ENCODE measurements at regions not wholly inside any gene's neighbourhood (a gene's known extent, or its start where the extent isn't known, plus 50 kb on each side); places are given as distances from the start of the nearest gene placed in this dataset.
A peak's percentile ranks its signal among the peaks of the same experiment; 100 is the strongest.

DNA sequence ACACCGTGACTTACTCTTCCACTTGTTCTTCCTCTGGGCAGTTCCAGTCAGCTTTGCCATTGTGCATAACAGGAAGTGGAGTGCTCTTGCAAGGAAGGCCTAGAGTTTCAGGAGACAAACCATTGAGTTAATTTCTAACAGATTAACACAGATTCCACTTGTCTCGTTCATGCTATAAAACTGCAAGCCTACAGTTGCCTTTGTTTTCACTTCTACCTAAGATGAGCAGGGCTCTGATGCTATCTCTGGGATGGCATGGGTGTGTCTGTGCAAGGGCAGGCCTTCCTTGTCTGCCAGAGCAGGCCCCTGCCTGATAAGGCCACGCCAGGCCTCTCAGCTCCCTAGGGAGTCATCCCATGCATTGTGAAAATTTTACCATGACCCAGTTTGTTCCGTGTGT lies 67.7 kb upstream of the PGRMC2 start:
- Mint-ChIP-seq H3K4me1 (peaks cover 24% of the 10 kb centered on the region), H3K36me3 (peaks cover 2% of the 10 kb centered on the region), H3K27me3 (ENCODE audit: low read depth) (no peaks in the 10 kb centered on the region), H3K27ac (peak overlapping the region; percentile 51), H3K9me3 (peaks cover 6% of the 10 kb centered on the region), H3K4me3 (no peak overlapping the region)
- TF ChIP-seq, protein P1, sequence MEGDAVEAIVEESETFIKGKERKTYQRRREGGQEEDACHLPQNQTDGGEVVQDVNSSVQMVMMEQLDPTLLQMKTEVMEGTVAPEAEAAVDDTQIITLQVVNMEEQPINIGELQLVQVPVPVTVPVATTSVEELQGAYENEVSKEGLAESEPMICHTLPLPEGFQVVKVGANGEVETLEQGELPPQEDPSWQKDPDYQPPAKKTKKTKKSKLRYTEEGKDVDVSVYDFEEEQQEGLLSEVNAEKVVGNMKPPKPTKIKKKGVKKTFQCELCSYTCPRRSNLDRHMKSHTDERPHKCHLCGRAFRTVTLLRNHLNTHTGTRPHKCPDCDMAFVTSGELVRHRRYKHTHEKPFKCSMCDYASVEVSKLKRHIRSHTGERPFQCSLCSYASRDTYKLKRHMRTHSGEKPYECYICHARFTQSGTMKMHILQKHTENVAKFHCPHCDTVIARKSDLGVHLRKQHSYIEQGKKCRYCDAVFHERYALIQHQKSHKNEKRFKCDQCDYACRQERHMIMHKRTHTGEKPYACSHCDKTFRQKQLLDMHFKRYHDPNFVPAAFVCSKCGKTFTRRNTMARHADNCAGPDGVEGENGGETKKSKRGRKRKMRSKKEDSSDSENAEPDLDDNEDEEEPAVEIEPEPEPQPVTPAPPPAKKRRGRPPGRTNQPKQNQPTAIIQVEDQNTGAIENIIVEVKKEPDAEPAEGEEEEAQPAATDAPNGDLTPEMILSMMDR (IDR thresholded peaks at IDR 0.05; ENCODE audit: unreplicated experiment), result no peak
- no peak for DNase-seq (ENCODE audit: low spot score in 2 of 2, unreplicated experiment in 2 of 2)

DNA sequence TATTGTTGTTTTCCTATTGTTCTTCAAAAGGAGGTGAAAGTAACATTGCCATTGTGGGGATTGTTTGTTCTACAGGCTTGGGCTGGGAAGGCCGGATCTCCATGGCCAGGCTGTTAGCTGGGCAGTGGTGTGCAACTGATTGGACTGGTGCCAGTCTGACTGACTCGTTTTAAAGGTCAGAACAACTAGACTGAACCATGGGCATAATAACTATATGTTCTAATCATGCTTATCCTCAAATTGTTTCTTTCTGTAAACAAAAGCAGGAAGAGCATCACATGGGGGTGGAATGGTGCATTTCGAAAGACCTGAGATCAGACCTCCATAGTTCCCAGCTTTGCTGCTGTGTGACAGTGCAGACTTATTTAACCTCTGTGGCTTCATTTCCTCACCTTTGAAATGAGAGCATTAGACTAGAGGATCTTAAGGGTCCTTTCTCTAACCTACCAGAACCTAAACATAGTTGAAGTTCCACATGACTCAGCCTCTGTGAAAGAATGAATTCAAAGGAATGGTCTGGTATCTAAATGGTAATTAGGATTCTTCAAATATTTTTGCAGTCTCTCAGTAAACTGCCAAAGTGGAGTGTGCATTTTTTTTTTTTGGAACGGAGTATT lies 66.7 kb upstream of the PGRMC2 start:
- peak overlapping the region; percentile 51 for H3K27ac Mint-ChIP-seq
- H3K27me3 Mint-ChIP-seq (ENCODE audit: low read depth), result no peaks in the 10 kb centered on the region
- DNase-seq (ENCODE audit: low spot score in 2 of 2, unreplicated experiment in 2 of 2), result no peak
- no peak overlapping the region for H3K4me3 Mint-ChIP-seq
- H3K36me3 Mint-ChIP-seq, result peaks cover 2% of the 10 kb centered on the region
- TF ChIP-seq, protein P1 (IDR thresholded peaks at IDR 0.05; ENCODE audit: unreplicated experiment), result no peak
- H3K4me1 Mint-ChIP-seq, result peaks cover 30% of the 10 kb centered on the region
- H3K9me3 Mint-ChIP-seq, result peaks cover 6% of the 10 kb centered on the region

DNA sequence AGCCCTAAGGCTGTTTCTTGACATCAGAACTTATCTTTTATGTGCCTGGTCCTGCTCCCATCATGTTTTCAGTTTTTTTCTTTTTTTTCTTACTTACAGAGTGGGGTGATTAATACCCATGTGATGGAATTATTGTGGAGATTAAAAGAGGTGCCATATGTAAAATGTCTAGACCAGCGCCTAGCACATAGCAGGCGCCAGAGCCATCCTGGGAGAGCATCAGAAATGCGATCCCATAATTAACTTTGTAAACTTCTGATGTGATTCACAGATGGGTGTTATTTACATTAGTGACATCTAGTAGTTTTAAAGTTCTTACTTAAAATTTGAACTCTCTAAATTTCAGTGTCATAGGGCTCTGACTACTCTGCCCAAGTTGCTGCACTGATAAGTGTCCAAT lies 66.2 kb upstream of the PGRMC2 start:
- peak overlapping the region; percentile 51 for H3K27ac Mint-ChIP-seq
- peaks cover 2% of the 10 kb centered on the region for H3K36me3 Mint-ChIP-seq
- no peak for DNase-seq (ENCODE audit: low spot score in 2 of 2, unreplicated experiment in 2 of 2)
- no peak overlapping the region for H3K4me3 Mint-ChIP-seq
- peaks cover 6% of the 10 kb centered on the region for H3K9me3 Mint-ChIP-seq
- no peaks in the 10 kb centered on the region for H3K27me3 Mint-ChIP-seq (ENCODE audit: low read depth)
- TF ChIP-seq, protein P1 (IDR thresholded peaks at IDR 0.05; ENCODE audit: unreplicated experiment), result no peak
- H3K4me1 Mint-ChIP-seq, result peaks cover 29% of the 10 kb centered on the region

DNA sequence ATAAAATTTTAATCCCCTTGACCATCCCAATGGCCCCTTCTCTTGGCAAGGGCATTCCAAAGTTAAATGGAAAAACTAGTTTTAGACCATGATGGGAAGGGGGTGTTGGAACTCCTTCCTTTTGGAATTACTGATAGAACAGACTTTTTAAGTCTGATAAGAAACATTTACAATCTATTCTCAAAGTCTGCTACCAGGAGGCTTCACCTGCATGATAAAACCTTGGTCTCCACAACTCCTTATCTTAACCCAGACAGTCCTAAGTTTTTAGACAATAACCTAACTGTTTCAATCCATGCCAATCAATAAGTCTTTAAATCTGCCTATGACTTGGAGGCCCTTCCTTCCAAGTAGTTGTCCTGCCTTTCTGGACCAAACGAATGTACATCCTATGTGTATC lies 63.9 kb upstream of the PGRMC2 start:
- H3K4me3 Mint-ChIP-seq, result no peak overlapping the region

DNA sequence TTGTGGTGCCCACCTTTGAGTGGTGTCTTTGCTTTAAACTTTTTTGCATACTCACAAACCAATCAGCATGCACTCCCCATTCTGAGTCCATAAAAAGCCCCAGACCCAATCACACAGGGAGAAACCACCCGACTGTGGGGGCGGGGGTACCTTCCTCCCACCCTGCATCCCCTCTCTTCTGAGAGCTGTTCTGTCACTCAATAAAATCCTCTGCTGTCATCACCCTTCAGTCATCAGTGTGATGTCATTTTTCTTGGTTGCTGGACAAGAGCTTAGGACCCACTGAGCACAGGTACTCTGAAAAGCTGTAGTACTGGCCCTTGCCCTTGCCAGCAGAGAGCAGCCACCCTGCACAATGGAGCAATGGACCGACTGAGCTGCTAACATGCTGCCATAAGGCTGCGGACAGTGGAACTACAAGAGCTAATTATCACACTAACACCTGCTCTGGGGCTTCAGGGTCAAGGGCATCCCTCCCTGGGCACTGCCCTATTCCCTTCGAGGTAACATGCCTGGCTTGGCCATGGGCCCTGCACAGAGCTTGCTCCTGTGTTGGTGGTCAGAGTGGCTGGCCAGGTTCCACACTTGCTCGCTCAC lies 62.9 kb upstream of the PGRMC2 start:
- H3K27me3 Mint-ChIP-seq (ENCODE audit: low read depth), result no peaks in the 10 kb centered on the region
- H3K36me3 Mint-ChIP-seq, result peaks cover 7% of the 10 kb centered on the region
- H3K4me1 Mint-ChIP-seq, result peaks cover 39% of the 10 kb centered on the region
- H3K4me3 Mint-ChIP-seq, result no peak overlapping the region
- TF ChIP-seq, protein P1 (IDR thresholded peaks at IDR 0.05; ENCODE audit: unreplicated experiment), result no peak
- DNase-seq (ENCODE audit: low spot score in 2 of 2, unreplicated experiment in 2 of 2), result no peak
- no peak overlapping the region for H3K27ac Mint-ChIP-seq
- H3K9me3 Mint-ChIP-seq, result peaks cover 6% of the 10 kb centered on the region

More for the DNA sequence above, 63.9 kb upstream of the PGRMC2 start:
- H3K27me3 Mint-ChIP-seq (ENCODE audit: low read depth), result no peaks in the 10 kb centered on the region
- H3K36me3 Mint-ChIP-seq, result no peaks in the 10 kb centered on the region
- H3K9me3 Mint-ChIP-seq, result no peaks in the 10 kb centered on the region
- no peak overlapping the region for H3K27ac Mint-ChIP-seq
- TF ChIP-seq, protein P1 (IDR thresholded peaks at IDR 0.05; ENCODE audit: unreplicated experiment), result no peak
- DNase-seq (ENCODE audit: low spot score in 2 of 2, unreplicated experiment in 2 of 2), result no peak
- H3K4me1 Mint-ChIP-seq, result peaks cover 39% of the 10 kb centered on the region

Data from mesothelial cell of epicardium (in vitro differentiated cells).